Smooth muscle cell (in vitro differentiated cells): ENCODE measurements at regions not wholly inside any gene's neighbourhood (a gene's known extent, or its start where the extent isn't known, plus 50 kb on each side); places are given as distances from the start of the nearest gene placed in this dataset.
A peak's percentile ranks its signal among the peaks of the same experiment; 100 is the strongest.

ENCODE experiments used
- DNase-seq: peaks from one replicate; lab custom pipeline; 2025; ENCODE audit not compliant: unreplicated experiment; lab: John Stamatoyannopoulos, UW
- H2AFZ ChIP-seq: fragments of 200-600 bp; sonication (generic); 2 replicates; pipeline ENCODE4 v1.6.0; 2016; ENCODE audit warnings: antibody characterized with exemption, low read depth, mild to moderate bottlenecking
- H3F3A ChIP-seq: fragments of 200-600 bp; sonication (generic); 2 replicates; pipeline ENCODE4 v1.6.0; 2017; ENCODE audit warnings: antibody characterized with exemption, low read depth
- H3K27ac ChIP-seq: fragments of 200-600 bp; sonication (generic); 2 replicates; pipeline ENCODE4 v1.5.1; 2016; ENCODE audit warnings: low read depth, mild to moderate bottlenecking
- H3K27me3 ChIP-seq: fragments of 200-600 bp; sonication (generic); 2 replicates; pipeline ENCODE4 v1.6.1; 2016; ENCODE audit warnings: low read depth, mild to moderate bottlenecking
- H3K36me3 ChIP-seq: fragments of 200-600 bp; sonication (generic); 2 replicates; pipeline ENCODE4 v1.5.1; 2016; ENCODE audit warnings: low read depth
- H3K4me1 ChIP-seq: fragments of 200-600 bp; sonication (generic); 2 replicates; pipeline ENCODE4 v1.5.1; 2016; ENCODE audit warnings: low read depth
- H3K4me2 ChIP-seq: fragments of 200-600 bp; sonication (generic); 2 replicates; pipeline ENCODE4 v1.6.0; 2016; ENCODE audit warnings: mild to moderate bottlenecking
- H3K4me3 ChIP-seq: fragments of 200-600 bp; sonication (generic); 2 replicates; pipeline ENCODE4 v1.5.1; 2016; ENCODE audit warnings: mild to moderate bottlenecking
- H3K79me2 ChIP-seq: fragments of 200-600 bp; sonication (generic); 2 replicates; pipeline ENCODE4 v1.6.0; 2016; ENCODE audit warnings: low read depth, mild to moderate bottlenecking
- H3K9ac ChIP-seq: fragments of 200-600 bp; sonication (generic); 2 replicates; pipeline ENCODE4 v1.6.0; 2016; ENCODE audit warnings: low read depth
- H3K9me3 ChIP-seq: fragments of 200-600 bp; sonication (generic); replicated peaks from 2 replicates; pipeline ENCODE4 v1.5.1; 2016; ENCODE audit warnings: low read depth
- H4K20me1 ChIP-seq: fragments of 200-600 bp; sonication (generic); 2 replicates; pipeline ENCODE4 v1.6.0; 2016; ENCODE audit warnings: low read depth
- CTCF ChIP-seq: fragments of 200-600 bp; sonication (generic); IDR thresholded peaks from 2 replicates; pipeline ENCODE4 v1.5.1; 2017; ENCODE audit warnings: borderline replicate concordance, mild to moderate bottlenecking, antibody characterized with exemption; ENCODE audit not compliant: insufficient read depth, poor library complexity, severe bottlenecking
- WGBS: methylation state at CpG from one replicate; pipeline ENCODE4 v1.1.7; 2016; ENCODE audit warnings: low lambda C conversion rate; 5-methylcytosine and 5-hydroxymethylcytosine counted together

GRCh38 chr12:43098766-43099550 is 453.0 kb downstream of the ADAMTS20 start:
- Histone ChIP-seq H3K27ac (peak overlapping the region; percentile 78), H3K4me3 (no peak overlapping the region), H3K9me3 (no peaks in the 10 kb centered on the region), H4K20me1 (no peaks in the 10 kb centered on the region), H3K36me3 (no peaks in the 10 kb centered on the region), H3F3A (peaks cover 12% of the 10 kb centered on the region), H3K4me1 (peaks cover 26% of the 10 kb centered on the region), H3K4me2 (peak overlapping the region; percentile 52), H3K9ac (no peak overlapping the region), H3K27me3 (no peaks in the 10 kb centered on the region), H3K79me2 (no peaks in the 10 kb centered on the region), H2AFZ (peak overlapping the region; percentile 46)
- WGBS, result 62% methylated on average over 7 of the region's 7 CpGs
- no peak for TF ChIP-seq CTCF
- no peak for DNase-seq

- no peak for TF ChIP-seq CTCF
- no peak overlapping the region for H3K4me2 ChIP-seq
- DNase-seq, result no peak
Measured at GRCh38 chr12:43098071-43098470, 453.9 kb downstream of the ADAMTS20 start.

GRCh38 chr12:43097471-43097870 is 454.5 kb downstream of the ADAMTS20 start:
- Histone ChIP-seq H3K9ac (no peak overlapping the region), H3K4me1 (peaks cover 15% of the 10 kb centered on the region), H3F3A (no peaks in the 10 kb centered on the region), H3K79me2 (no peaks in the 10 kb centered on the region), H3K36me3 (no peaks in the 10 kb centered on the region), H3K4me2 (no peak overlapping the region), H3K27ac (no peak overlapping the region), H3K4me3 (no peak overlapping the region), H2AFZ (no peak overlapping the region), H3K27me3 (no peaks in the 10 kb centered on the region), H3K9me3 (no peaks in the 10 kb centered on the region), H4K20me1 (no peaks in the 10 kb centered on the region)
- WGBS, result 100% methylated on average over 1 of the region's 1 CpG
- TF ChIP-seq CTCF, result no peak
- no peak for DNase-seq

More at GRCh38 chr12:43098071-43098470, 453.9 kb downstream of the ADAMTS20 start:
- Histone ChIP-seq H3K27me3 (no peaks in the 10 kb centered on the region), H3K36me3 (no peaks in the 10 kb centered on the region), H3K9ac (no peak overlapping the region), H3K9me3 (no peaks in the 10 kb centered on the region), H3F3A (peaks cover 3% of the 10 kb centered on the region), H4K20me1 (no peaks in the 10 kb centered on the region), H3K4me1 (peaks cover 21% of the 10 kb centered on the region), H3K27ac (no peak overlapping the region), H2AFZ (peak overlapping the region; percentile 46), H3K4me3 (no peak overlapping the region), H3K79me2 (no peaks in the 10 kb centered on the region)
